OCI-LY1 (cell line): ENCODE measurements at regions not wholly inside any gene's neighbourhood (a gene's known extent, or its start where the extent isn't known, plus 50 kb on each side); places are given as distances from the start of the nearest gene placed in this dataset.

Experiments
- H2AFZ ChIP-seq: fragments of 200-600 bp; sonication (generic), shearing (Covaris generic); 2 replicates; pipeline ENCODE4 v1.6.0; 2014; ENCODE audit warnings: antibody characterized with exemption, mild to moderate bottlenecking, low read length
- H3F3A ChIP-seq: fragments of 200-600 bp; sonication (generic), shearing (Covaris generic); 2 replicates; pipeline ENCODE4 v1.6.0; 2014; ENCODE audit warnings: mild to moderate bottlenecking, antibody characterized with exemption, low read length, moderate library complexity; ENCODE audit not compliant: insufficient read depth
- H3K27ac ChIP-seq: fragments of 200-600 bp; sonication (generic); 2 replicates; pipeline ENCODE4 v1.5.1; 2014; ENCODE audit warnings: low read length, mixed run types, mild to moderate bottlenecking, low read depth; ENCODE audit not compliant: poor library complexity, severe bottlenecking
- H3K27me3 ChIP-seq: fragments of 200-600 bp; sonication (generic); 2 replicates; pipeline ENCODE4 v1.6.0; 2014; ENCODE audit warnings: antibody characterized with exemption, mild to moderate bottlenecking, low read length, moderate library complexity; ENCODE audit not compliant: insufficient read depth
- H3K36me3 ChIP-seq: fragments of 200-600 bp; sonication (generic); 2 replicates; pipeline ENCODE4 v1.6.1; 2014; ENCODE audit warnings: mild to moderate bottlenecking, antibody characterized with exemption, low read length, moderate library complexity, mixed read lengths; ENCODE audit not compliant: insufficient read depth
- H3K4me1 ChIP-seq: fragments of 200-600 bp; sonication (generic); 2 replicates; pipeline ENCODE4 v1.5.1; 2014; ENCODE audit warnings: mild to moderate bottlenecking, low read length, moderate library complexity; ENCODE audit not compliant: insufficient read depth, severe bottlenecking
- H3K4me2 ChIP-seq: fragments of 200-600 bp; sonication (generic), shearing (Covaris generic); 2 replicates; pipeline ENCODE4 v1.6.1; 2014; ENCODE audit warnings: low read length
- H3K4me3 ChIP-seq: fragments of 200-600 bp; sonication (generic); 2 replicates; pipeline ENCODE4 v1.5.1; 2014; ENCODE audit warnings: low read length, low read depth, mild to moderate bottlenecking, mixed read lengths; ENCODE audit not compliant: poor library complexity, severe bottlenecking
- H3K79me2 ChIP-seq: fragments of 200-600 bp; shearing (Covaris generic); 2 replicates; pipeline ENCODE4 v1.6.1; 2016; ENCODE audit warnings: mixed run types, low read length, mixed read lengths; ENCODE audit not compliant: insufficient read depth
- H3K9ac ChIP-seq: fragments of 200-600 bp; sonication (generic), shearing (Covaris generic); 2 replicates; pipeline ENCODE4 v1.6.1; 2014; ENCODE audit warnings: mild to moderate bottlenecking, low read length, mixed read lengths
- H3K9me2 ChIP-seq: fragments of 200-600 bp; sonication (generic), shearing (Covaris generic); 2 replicates; pipeline ENCODE4 v1.6.1; 2014; ENCODE audit warnings: low read depth, mild to moderate bottlenecking, low read length, mixed read lengths
- H3K9me3 ChIP-seq: fragments of 200-600 bp; shearing (Covaris generic); 2 replicates; pipeline ENCODE4 v1.6.1; 2014; ENCODE audit warnings: low read length, mixed read lengths
- H4K20me1 ChIP-seq: fragments of 200-600 bp; sonication (generic), shearing (Covaris generic); 2 replicates; pipeline ENCODE4 v1.6.0; 2016; ENCODE audit warnings: mild to moderate bottlenecking, low read length; ENCODE audit not compliant: insufficient read depth
- EZH2 ChIP-seq: fragments of 200-600 bp; sonication (generic), shearing (Covaris generic); IDR thresholded peaks from 2 replicates; pipeline ENCODE4 v1.8.0; 2017; ENCODE audit warnings: borderline replicate concordance, mixed run types, mild to moderate bottlenecking, antibody characterized with exemption, low read length, moderate library complexity, mixed read lengths
- TF ChIP-seq, protein P1 (sequence below): fragments of 200-600 bp; sonication (generic), shearing (Covaris generic); IDR thresholded peaks from 2 replicates; pipeline ENCODE4 v1.5.1; 2017; ENCODE audit warnings: mild to moderate bottlenecking, antibody characterized with exemption, low read length, moderate library complexity, mixed read lengths

DNA sequence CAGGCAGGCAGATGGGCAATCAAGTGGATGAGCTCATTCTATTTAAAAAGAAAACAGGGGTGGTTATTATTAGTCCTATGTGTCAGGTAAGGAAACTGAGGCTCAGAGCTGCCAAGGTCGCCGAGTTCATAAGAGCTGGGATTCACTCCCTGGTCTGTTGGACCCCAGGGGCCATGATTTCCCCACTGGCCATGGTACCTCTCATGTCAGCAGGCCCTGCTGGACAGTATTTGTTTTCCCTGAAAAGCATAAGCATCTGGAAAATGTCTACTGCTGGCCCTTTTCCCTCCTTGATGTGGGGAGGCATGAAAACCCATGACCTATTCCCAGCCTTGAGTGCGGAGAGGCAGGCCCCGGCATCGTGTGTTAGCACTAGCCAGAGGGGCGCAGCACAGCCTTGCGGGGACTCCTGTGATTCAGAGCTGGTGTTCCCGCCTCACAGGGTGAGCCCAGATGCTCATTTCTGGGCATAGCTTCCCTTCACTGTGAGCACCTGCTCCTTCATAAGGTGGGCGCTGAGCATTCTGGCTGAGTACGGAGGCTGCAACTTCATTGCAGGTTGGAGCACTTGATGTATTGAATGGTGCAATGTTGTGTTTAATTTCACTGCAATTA is 617.5 kb downstream of the PTPRU start:
- no peaks in the 10 kb centered on the region for H3K4me1 ChIP-seq
- no peak overlapping the region for H3K9ac ChIP-seq
- no peaks in the 10 kb centered on the region for H3K9me2 ChIP-seq
- no peaks in the 10 kb centered on the region; the same call in 1 of the 2 replicates for H3K27me3 ChIP-seq
- TF ChIP-seq, protein P1, sequence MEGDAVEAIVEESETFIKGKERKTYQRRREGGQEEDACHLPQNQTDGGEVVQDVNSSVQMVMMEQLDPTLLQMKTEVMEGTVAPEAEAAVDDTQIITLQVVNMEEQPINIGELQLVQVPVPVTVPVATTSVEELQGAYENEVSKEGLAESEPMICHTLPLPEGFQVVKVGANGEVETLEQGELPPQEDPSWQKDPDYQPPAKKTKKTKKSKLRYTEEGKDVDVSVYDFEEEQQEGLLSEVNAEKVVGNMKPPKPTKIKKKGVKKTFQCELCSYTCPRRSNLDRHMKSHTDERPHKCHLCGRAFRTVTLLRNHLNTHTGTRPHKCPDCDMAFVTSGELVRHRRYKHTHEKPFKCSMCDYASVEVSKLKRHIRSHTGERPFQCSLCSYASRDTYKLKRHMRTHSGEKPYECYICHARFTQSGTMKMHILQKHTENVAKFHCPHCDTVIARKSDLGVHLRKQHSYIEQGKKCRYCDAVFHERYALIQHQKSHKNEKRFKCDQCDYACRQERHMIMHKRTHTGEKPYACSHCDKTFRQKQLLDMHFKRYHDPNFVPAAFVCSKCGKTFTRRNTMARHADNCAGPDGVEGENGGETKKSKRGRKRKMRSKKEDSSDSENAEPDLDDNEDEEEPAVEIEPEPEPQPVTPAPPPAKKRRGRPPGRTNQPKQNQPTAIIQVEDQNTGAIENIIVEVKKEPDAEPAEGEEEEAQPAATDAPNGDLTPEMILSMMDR = no peak
- TF ChIP-seq EZH2 = no peak
- H3F3A ChIP-seq = no peaks in the 10 kb centered on the region
- no peaks in the 10 kb centered on the region for H3K79me2 ChIP-seq
- no peak overlapping the region for H3K4me3 ChIP-seq
- H4K20me1 ChIP-seq = no peaks in the 10 kb centered on the region
- H2AFZ ChIP-seq = no peak overlapping the region
- no peak overlapping the region for H3K27ac ChIP-seq
- no peaks in the 10 kb centered on the region for H3K9me3 ChIP-seq
- H3K36me3 ChIP-seq = no peaks in the 10 kb centered on the region
- H3K4me2 ChIP-seq = no peak overlapping the region

DNA sequence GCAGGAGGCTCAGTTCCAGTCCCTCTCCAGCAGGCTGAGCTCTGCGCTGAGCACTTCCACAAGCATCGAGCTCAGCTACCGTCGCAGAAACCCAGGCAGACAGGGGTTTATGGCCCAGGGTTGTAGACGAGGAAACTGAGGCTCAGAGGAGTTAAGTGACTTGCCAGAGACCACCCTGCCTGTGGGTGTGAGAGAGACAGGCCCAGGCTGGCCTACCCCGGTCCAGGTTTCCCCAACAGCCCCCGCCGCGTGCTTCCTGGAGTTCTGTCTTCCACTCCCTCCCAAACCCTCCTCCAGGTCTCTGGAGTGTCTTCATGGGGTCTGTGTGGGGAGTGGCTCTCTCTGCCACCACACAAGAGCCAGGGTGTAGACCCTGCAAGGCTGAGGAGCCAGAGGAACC is 615.9 kb downstream of the PTPRU start:
- H3K4me1 ChIP-seq = no peaks in the 10 kb centered on the region
- no peak overlapping the region for H3K9ac ChIP-seq
- no peak for TF ChIP-seq EZH2
- TF ChIP-seq, protein P1 = no peak
- no peaks in the 10 kb centered on the region for H3K9me2 ChIP-seq
- no peaks in the 10 kb centered on the region for H3F3A ChIP-seq
- no peaks in the 10 kb centered on the region for H3K9me3 ChIP-seq
- no peak overlapping the region for H2AFZ ChIP-seq
- no peaks in the 10 kb centered on the region; the same call in 1 of the 2 replicates for H3K27me3 ChIP-seq
- no peaks in the 10 kb centered on the region for H3K79me2 ChIP-seq
- H3K4me2 ChIP-seq = no peak overlapping the region
- H4K20me1 ChIP-seq = no peaks in the 10 kb centered on the region
- H3K4me3 ChIP-seq = no peak overlapping the region
- H3K36me3 ChIP-seq = no peaks in the 10 kb centered on the region
- no peak overlapping the region for H3K27ac ChIP-seq

DNA sequence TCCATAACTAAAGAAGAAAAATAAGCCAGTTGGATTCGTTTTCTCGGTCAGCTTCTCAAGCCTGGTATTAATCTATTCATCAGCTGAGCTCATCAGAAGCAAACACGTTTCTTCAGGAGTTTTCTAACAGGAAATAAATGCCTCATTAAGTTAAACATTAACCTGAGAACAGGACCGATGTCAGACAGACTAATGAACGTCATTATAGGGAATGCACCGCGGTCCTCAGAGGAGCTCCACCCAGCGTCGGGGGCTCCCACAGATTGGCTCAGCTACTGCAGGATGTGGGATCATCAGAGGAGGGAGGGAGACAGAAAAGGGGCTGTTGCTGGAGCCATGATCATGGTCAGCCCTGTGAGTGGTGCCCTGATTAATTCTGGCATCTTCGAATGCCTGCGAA is 615.4 kb downstream of the PTPRU start:
- Histone ChIP-seq H3K4me1 (no peaks in the 10 kb centered on the region), H3K4me2 (no peak overlapping the region), H3K27me3 (no peaks in the 10 kb centered on the region; the same call in 1 of the 2 replicates), H3K36me3 (no peaks in the 10 kb centered on the region), H2AFZ (no peak overlapping the region), H3K9me3 (no peaks in the 10 kb centered on the region), H4K20me1 (no peaks in the 10 kb centered on the region), H3K9ac (no peak overlapping the region), H3K9me2 (no peaks in the 10 kb centered on the region), H3K27ac (no peak overlapping the region), H3K4me3 (no peak overlapping the region), H3K79me2 (no peaks in the 10 kb centered on the region), H3F3A (no peaks in the 10 kb centered on the region)
- TF ChIP-seq, protein P1 = no peak
- TF ChIP-seq EZH2 = no peak
